Dermis blood vessel endothelial cell (primary cell): ENCODE measurements at regions not wholly inside any gene's neighbourhood (a gene's known extent, or its start where the extent isn't known, plus 50 kb on each side); places are given as distances from the start of the nearest gene placed in this dataset.

Experiments
- DNase-seq: peaks from one replicate; pipeline ENCODE4 v3.0.0; 2010

DNA sequence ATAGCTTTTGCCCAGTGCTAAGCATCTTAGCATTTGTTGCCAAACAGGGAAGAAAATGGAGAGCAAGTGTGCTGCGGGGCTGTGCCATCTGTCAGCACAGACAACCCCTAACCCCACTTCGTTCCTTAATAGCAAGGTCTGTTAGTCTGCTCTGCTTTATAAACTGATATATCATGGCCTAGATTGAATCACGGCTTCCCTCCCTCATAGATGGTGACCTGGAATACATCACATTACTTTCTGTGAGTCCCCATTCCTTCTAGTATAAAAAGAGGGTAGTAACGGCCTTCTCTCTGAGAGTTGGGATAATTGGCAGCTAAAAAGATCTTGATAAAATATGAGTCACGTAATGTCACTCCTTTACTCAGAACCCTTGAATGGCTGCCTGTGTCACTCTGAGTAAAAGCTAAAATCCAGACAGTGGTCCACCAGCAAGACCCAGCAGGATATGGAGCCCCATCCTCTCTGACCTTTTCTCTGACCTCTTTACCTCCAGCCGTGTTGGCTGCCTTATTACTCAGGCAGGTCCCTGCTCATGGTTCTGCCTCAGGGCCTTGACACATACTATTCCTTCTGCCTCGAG is 151.7 kb downstream of the DLEU7 start:
- no peak for DNase-seq

DNA sequence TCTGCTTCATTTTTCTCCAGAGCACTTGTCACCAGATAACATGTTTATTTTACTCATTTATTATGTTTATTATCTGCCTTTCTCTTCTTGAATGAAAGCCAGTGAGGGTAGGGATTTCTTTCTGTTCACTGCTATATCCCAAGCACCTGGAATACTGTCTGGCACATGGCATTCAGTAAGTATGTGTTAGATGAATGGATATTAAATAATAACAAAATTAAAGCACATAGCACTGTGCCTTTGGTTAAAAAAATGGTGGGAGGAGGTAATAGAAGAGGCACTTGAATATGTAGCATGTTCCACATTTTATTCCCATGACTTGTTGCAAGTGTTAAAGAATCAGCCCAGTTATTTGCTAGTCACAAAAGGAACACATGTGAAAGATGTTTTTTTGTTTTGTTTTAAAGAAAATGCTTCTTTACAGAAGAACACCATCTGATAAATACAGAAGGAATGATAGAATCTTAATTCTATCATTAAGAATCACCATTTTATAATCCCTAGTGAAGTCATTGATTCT is 151.0 kb downstream of the DLEU7 start:
- DNase-seq, result no peak

DNA sequence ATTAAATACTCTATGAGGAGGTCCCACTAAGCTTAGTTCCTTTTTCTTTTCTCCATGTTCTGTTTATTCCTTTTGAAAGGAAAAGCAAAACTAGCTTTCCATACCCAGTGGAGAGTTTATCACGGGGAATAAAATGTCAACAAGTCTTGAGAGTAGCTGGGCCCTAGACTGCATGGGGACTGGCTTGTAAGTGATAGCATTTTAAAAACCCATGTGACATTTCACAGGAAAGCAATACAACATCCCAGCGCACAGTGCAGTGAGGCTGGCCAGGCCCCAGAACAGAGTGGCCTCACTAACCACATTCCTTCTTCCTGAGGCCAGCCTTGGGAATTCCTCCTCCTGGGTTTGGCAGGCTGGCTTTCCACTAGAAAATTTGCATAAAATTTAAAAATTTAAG is 149.8 kb downstream of the DLEU7 start:
- no peak for DNase-seq

DNA sequence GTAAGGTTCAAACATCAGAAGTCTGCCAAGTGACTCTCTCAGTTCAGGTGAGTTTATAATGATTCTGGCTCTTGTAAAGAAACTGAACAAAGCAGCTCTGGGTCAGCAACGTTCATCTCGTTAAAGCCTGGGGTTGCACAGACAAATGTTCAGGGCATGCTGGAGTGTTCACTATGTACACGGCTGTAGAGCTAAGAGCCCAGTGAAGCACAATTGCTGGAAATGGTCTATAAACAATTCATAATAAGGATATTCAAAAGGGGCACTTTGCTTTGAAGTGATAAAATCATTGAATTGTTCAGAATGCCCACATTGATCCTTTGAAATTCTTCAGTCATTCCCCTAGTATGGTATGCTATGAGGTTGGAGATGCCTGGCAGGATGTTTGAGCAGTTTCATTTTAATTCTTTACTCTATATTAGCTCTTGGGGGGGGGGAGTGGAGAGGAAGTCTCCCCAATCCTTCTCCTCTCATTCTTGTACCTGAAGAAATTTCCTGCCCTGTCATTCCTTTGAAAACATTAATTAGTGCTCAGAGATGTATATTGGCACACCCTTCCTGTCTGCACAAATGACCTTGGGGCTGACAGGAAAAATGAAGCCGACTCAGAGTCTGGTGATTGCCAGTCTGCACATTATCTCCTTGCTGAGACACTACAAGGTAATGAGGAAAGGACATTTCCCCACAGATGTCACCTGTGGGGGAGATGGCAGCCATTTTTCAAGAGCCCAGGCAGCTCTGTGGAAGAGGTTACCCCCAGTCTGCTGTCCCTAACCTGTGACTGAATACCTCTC is 145.5 kb downstream of the DLEU7 start:
- peak; percentile 69 for DNase-seq

DNA sequence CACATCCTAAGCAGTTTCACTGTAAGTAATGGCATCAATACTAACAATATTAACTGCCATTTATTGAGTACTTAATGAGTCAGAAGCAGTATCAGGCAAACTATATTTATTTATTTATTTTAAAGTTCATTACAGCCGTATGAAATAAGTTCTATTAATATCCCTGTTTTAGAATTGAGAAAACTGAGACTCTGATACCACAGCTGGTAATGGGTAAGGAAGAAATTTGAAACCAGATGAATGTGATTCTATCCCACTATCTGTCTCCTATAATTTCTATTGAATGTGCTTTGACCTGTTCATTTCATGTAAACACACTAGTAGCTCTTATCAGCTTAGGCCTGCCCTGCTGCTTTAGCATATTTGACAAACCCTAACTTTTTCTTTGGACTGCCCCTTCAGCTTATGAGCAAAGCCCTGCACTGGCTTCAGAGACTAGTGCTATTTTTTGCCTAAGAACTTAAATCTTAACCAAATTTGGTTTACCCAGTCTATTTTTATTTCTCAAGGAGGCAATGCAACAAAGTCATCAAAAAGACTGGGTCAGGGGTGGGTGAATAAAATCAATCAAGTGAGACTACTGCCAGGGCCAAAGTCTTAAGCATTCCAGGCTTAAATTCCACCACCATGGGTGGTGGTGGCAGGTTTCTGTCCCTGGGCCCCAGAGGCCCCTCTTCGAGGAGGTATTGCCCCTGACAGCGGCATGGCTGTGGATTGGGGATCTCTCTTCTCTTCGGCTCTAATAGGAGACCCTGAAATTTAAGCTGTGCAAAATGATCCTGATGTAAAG is 143.4 kb downstream of the DLEU7 start:
- DNase-seq, result no peak

DNA sequence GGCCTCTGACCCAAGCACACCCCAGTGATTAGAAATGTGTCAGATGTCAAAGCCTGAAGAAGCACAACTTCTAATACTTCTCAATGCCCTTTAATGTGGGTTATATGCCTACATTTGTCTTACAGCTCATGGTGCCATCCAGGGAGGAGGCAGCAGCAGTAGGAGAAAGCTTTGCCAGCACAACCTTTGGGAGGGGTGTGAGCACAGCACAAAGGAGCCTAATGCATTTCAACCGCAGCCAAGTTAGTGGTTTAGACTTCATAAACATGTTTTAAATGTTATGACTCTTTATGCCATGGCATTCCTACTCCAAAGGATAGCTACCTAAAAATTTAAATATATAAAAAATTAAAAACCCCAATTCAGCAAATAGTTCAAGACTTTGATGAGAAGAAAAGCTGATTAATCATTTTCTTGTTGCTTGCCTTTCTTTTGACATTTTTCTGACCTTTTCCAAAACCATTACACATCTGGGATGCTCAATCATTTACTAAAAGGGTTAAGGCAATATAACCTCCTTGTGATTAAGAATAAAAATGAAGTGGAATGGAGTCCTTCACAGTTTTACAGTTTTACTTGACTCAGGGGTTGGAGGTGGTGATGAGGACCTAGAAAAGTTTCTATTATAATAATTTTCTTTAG is 142.7 kb downstream of the DLEU7 start:
- no peak for DNase-seq

DNA sequence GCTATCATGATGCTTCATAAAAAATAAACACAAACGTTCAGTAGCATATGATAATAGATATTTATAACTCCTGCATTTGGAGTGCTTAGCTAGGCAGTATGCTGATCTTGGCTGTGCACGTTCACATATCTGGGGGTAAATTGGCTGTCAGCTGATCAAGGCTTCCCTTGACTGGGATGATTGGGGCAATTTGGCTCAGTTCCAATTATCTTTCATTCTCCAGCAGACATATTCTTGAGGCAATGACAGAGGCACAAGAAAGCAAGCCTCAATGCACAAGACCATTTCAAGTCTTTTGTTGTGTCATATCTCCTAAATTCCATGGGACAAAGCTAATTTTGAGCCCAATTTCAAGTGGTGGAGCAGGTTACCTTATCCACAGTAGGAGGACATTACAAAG is 142.0 kb downstream of the DLEU7 start:
- DNase-seq, result no peak

DNA sequence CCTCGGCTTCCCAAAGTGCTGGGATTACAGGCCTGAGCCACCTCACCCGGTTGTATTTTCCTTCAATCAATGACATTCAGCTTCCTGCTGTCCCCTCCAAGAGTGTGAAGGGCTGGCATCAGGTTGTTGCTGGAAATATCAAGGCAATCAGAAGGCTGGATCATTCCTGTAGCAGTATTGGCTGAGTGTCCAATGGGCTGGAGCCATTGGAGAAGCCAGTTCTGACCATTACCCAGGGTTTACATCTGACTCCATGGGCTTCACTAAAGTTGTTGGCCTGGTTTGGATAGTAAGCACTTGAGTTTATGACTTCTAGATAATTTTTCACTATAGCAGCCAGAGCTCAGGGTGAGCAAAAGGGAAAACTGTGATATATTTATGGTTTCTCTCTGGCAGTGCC is 137.0 kb downstream of the DLEU7 start:
- no peak for DNase-seq

DNA sequence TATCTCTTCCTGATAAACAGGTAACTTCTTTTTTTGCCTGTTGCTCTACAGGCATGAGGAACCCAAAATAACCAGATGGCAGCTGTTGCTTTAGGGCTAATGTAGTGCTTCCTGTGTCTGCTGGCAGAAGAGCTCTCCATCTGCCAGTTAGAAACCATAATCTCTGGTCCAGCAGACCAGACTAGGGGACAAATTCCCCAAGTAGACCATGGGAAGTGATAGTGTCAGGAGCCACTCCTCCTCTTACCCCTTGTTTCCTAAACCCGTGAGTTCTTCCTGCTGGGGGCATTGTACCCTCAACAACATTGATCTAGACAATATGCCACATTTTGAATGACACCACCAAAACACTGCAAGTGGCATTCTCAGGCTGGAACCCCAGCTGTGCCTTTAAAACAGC is 135.9 kb downstream of the DLEU7 start:
- DNase-seq, result no peak

DNA sequence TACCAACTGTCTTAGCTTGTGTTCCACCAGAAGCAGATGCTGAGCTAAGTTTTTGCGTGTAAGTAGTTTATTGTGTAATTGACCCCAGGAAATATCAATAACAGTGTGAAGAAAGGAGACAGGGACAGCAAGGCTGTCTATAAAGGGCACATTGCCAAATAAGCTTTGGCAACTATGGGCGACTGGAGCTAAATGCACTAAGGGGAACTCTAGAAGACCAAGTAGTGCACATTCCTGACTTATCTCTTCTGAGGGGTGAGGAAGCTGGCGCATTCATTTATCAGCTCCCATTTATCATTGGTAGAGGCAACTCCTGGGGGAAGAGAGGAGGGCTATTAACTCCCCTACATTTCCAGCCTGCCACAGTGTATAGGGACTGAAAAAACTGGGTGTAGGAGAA is 135.0 kb downstream of the DLEU7 start:
- no peak for DNase-seq

DNA sequence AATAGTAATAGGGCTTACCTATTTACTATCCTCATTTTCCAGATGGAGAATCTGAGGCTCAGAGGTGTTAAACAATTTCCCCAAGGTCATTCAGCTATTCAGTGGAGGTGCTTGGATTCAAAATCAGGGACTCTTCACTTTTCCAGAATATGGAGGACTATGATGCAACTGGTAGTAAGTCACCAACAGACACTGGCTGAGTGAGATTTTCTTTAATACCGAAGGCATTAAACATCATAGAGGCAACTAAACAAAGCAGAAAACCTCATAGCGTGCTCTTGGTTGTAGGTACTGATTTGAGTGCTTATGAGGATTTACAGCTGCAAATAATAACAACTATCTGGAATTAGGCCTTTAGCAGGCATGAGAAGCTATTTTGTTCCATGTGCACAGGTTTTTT is 134.4 kb downstream of the DLEU7 start:
- no peak for DNase-seq

DNA sequence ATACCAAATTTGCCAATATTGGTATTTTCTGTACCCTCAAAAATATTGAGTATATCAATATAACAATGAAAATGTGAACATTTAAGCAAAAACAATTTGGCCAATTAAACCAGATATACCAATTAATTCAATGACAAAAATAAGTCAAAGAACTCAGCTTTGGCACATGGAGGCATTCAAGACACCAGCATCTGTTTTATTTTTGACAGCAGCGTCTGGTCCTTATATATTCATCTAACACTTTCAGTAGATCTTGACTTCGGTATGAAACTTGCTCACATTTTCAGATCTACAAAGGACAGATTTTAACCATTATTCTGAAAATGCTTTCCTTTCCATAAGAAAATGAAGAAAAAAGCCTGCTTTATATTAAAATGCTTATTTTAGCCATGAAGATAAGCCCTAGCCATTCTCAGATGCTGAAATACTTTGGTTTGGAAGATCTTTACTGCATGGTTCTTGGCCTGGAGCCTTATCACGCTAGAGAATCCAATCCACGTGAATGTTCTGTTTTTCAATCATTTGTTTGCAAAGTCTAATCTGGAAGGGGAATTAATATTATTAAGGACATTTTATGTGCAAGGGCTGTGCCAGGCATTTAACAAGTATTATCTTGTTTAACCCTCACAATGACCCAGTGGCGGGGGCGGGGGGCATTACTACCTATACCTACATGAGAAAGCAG is 132.2 kb downstream of the DLEU7 start:
- no peak for DNase-seq

DNA sequence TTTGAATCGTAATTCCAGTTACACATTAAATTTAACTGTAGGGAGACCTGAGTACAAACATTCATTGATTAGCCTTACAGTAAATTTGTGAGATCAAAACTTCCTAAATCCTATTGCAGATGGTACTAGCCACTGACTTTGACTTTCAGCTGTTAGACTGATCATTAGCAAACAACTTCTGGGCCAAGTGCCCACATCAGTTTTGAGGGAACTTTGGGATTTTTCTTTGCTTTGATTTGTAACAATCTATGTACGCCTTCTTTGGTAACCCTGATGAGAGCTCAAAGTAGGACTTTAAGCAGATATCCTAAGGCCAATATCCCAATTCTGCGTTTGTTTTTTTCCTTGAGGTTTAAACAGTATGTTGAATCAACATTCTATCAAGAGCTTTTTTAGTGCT is 131.5 kb downstream of the DLEU7 start:
- DNase-seq, result no peak

DNA sequence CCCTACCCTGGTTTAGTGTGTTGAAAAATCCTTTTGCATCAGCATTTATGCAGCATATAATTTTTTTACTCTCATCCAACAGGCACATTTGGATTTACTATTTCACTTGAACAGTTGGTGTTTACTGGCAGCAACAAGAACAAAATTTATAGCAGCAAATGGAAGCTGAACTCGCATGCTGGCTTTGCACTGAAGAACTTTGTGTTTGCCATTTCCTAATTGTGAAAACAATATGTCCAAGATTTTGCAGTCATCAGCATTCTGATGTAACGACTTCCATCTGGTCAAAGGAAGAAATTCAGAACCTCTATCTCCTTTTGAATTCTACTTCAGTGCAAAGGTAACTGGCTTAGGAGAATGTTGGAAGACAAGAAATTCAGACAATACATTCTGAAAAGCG is 131.0 kb downstream of the DLEU7 start:
- DNase-seq, result no peak

DNA sequence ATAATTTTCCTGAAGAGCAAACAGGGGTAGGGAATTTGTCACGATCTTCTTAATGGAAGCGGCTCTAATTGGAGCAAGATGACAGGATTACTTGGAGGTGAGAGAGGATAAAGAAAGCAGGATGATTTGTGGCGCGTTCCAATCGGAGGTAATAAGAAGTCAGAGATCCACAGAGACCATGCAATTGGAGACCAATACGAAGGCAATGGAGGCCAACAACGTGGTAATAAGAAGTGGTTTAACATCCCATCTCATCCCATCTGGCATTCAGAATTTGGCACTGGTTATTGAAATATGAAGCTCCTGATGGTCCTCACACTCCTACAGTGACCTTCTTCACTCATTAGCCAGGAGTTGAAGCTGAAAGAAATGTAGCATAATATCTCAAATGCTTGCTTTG is 130.6 kb downstream of the DLEU7 start:
- no peak for DNase-seq

DNA sequence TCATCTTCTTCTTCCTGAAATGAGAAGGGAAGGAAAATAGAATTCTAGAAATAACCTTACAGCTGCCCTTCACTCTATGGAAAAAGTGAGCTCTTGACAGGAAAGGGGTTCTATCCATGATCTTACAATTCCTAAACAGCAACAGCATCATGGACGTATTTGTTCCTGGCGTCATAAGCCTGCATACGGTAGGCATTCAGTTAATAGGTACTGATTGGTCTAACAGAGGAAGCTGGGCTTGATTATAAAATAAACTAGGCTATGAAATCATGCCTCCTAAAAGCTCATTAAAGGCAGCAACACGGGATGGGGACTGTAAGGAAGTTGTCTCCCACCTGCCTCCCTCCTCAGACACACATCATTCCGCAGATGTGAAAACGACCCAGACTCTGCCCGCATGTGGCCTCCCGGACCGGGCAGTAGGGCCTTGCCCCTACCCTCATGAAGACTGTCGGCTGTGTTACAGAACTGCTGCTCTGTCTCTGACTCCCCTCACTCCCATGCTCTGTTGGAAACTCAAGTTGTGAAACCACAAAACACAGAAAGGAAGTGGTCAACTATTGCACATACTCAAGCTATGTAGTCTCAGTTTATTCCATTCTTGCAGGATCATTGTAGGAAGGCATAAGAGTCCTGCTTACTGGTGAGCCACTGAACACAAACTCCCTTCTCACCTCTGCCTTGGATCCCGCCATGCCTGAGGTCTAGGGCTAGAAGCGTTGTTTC is 129.8 kb downstream of the DLEU7 start:
- DNase-seq, result no peak

DNA sequence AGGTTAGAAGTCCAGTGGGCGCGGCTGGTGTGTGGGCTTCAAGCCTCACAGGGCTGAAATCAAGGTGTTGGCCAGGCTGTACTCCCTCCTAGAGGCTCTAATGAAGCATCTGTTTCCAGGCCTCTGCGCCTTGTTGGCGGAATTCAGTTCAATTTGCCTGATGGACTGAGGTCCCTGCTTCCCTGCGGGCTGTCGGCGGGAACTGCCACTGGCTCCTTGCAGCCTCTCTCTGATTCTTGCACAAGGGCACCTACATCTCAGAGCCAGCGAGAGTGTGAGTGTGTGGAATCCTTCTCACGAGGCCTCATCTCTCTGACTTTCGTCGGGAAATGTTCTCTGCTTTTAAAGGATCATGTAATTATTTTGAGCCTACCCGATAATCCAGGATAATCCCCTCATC is 128.6 kb downstream of the DLEU7 start:
- no peak for DNase-seq

DNA sequence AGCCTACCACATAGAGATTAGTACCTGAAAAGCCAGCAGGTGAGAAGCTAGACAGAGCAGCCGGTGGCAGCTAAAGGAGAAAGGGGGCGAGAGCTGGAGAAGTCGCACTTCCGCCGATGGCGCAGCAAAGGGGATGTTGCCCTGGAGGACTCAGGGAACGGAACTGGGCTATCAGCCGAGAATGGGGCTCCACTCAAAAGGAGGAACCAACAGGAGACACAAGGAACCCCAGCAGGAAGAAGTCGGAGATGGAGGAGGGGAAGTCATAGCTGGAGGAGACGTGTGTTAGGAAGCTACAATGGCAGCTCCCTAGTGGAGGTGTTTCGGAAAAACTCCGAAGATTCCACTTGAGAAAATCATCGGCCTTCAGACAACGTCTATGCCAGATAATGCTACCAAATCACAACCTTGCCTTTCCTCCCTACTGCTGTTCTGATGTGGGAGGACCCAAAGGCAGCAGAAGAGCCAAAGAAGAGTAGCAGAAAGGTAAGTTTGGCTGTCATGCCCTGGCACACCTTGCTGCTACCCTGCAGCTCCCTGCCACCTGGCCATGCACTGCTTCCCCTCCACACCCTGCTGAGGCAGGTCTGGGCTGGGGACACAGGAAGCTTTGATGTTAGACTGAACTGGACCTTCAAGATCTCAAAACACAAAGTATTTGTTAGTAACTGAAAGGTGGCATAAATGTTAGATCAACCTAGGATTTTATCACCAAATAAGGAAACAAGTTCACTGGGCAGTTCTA is 127.9 kb downstream of the DLEU7 start:
- DNase-seq, result no peak

DNA sequence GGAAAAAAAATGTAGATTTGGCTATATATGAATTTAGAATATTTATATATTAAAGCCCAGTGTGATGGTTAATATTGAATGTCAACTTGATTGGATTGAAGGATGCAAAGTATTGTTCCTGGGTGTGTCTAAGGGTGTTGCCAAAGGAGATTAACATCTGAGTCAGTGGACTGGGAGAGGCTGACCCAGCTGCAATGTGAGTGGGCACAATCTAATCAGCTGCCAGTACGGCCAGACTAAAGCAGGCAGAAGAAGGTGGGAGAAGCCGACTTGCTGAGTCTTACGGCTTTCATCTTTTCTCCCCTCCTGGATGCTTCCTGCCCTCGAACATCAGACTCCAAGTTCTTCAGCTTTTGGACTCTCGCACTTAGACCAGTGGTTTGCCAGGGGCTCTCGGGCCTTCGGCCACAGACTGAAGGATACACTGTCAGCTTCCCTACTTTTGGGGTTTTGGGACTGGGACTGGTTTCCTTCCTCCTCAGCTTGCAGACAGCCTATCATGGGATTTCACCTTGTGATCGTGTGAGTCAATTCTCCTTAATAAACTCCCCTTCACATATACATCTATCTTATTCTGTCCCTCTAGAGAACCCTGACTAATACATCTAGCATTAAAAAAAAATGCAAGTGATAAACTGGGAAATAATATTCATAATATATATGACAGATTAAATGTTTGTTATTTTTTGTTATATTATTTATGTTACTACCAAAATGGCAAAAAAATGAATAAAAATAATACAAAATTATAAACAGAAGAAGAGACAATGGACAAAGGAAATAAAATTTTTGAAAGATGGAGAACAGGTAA is 122.4 kb downstream of the DLEU7 start:
- no peak for DNase-seq

DNA sequence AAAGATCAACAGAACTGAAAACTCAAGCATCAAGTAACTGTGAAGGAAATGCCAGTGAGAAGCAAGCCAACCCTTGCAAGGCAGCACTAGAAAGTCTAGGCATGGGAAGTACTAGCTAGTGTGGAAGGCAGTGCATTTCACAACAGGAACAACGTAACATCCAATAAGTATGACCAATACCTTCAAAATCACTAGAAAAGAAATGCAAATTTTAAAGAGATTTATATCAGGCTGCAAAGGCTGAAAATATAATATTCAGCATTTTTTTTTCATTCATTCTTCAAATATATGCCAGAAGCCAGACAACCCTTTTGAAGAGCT is 121.9 kb downstream of the DLEU7 start:
- no peak for DNase-seq
